Activated naive CD4-positive, alpha-beta T cell treated with anti-CD3 and anti-CD28 coated beads for 36 hours (primary cell): ENCODE measurements at regions not wholly inside any gene's neighbourhood (a gene's known extent, or its start where the extent isn't known, plus 50 kb on each side); places are given as distances from the start of the nearest gene placed in this dataset.
A peak's percentile ranks its signal among the peaks of the same experiment; 100 is the strongest.
"Not testable (repeated sequence)": the region's sequence is repeated elsewhere in the genome, so short reads cannot be mapped to it uniquely, and the experiment has no call there.

Experiments
- CTCF ChIA-PET: fragments of 350-600 bp; sonication (Branson Sonifier 250); formaldehyde crosslinking; loops from one replicate; lab custom pipeline; 2021; ENCODE audit warnings: antibody characterized with exemption; lab: Charles Lee
- DNase-seq: peaks from one replicate; pipeline ENCODE4 v3.0.0-alpha.2; 2020
- H3K27ac Mint-ChIP-seq: one replicate; pipeline ENCODE4 v1.8.0; 2021; ENCODE audit warnings: mild to moderate bottlenecking, mixed read lengths
- H3K27me3 Mint-ChIP-seq: one replicate; pipeline ENCODE4 v1.8.0; 2021; ENCODE audit warnings: low read depth, mixed read lengths
- H3K36me3 Mint-ChIP-seq: one replicate; pipeline ENCODE4 v1.8.0; 2021; ENCODE audit warnings: low read depth, mixed read lengths
- H3K4me1 Mint-ChIP-seq: one replicate; pipeline ENCODE4 v1.8.0; 2021; ENCODE audit warnings: low read depth, mixed read lengths
- H3K4me3 Mint-ChIP-seq: one replicate; pipeline ENCODE4 v1.8.0; 2021; ENCODE audit warnings: mild to moderate bottlenecking, moderate library complexity, mixed read lengths
- H3K9me3 Mint-ChIP-seq: one replicate; pipeline ENCODE4 v1.8.0; 2021; ENCODE audit warnings: mixed read lengths
- intact Hi-C: fragments of 100-400 bp; cut with micrococcal nuclease; formaldehyde crosslinking; loops from one replicate; pipeline ENCODE4 v1.15.1; 2023

GRCh38 chr6:139881728-139882211 is 507.3 kb upstream of the CITED2 start:
- peak; percentile 46 for DNase-seq
- no peak overlapping the region for H3K27ac Mint-ChIP-seq
- CTCF ChIA-PET, result interaction anchor here (0.6 to 1.6 kb wide), 3 partner anchors 23 to 369 kb away, joined by 3 to 4 read pairs (median 3); no protein-coding TSS in a partner anchor
- intact Hi-C loops, result loop anchor here (1.0 to 5.0 kb wide), 4 partner anchors 115 to 1681 kb away; partner anchors contain the start of gene CITED2
- H3K4me3 Mint-ChIP-seq, result no peak overlapping the region
- no peaks in the 10 kb centered on the region for H3K36me3 Mint-ChIP-seq
- H3K27me3 Mint-ChIP-seq, result no peaks in the 10 kb centered on the region
- H3K4me1 Mint-ChIP-seq, result peaks cover 4% of the 10 kb centered on the region
- no peaks in the 10 kb centered on the region for H3K9me3 Mint-ChIP-seq

- no peak for DNase-seq
- CTCF ChIA-PET, result interaction anchor here (0.6 to 1.6 kb wide), 4 partner anchors 24 to 368 kb away, joined by 3 to 4 read pairs (median 3); no protein-coding TSS in a partner anchor
- no peaks in the 10 kb centered on the region for H3K36me3 Mint-ChIP-seq
- intact Hi-C loops, result loop anchor here (1.0 to 5.0 kb wide), 4 partner anchors 115 to 1682 kb away; partner anchors contain the start of gene CITED2
- H3K4me3 Mint-ChIP-seq, result no peak overlapping the region
- no peak overlapping the region for H3K27ac Mint-ChIP-seq
- H3K9me3 Mint-ChIP-seq, result no peaks in the 10 kb centered on the region
- H3K27me3 Mint-ChIP-seq, result no peaks in the 10 kb centered on the region
- peaks cover 4% of the 10 kb centered on the region for H3K4me1 Mint-ChIP-seq
These were observed 506.8 kb upstream of the CITED2 start for GRCh38 chr6:139881236-139881635.

GRCh38 chr6:139879823-139880356 is 505.4 kb upstream of the CITED2 start:
- intact Hi-C loops, result loop anchor here (2.0 to 5.0 kb wide), 3 partner anchors 508 to 1683 kb away; partner anchors contain the start of gene CITED2
- Mint-ChIP-seq H3K4me1 (peaks cover 4% of the 10 kb centered on the region), H3K4me3 (no peak overlapping the region)

GRCh38 chr6:139879241-139879640 is 504.8 kb upstream of the CITED2 start:
- H3K9me3 Mint-ChIP-seq, H3K4me1 Mint-ChIP-seq, DNase-seq, intact Hi-C loops, CTCF ChIA-PET, H3K4me3 Mint-ChIP-seq, H3K27ac Mint-ChIP-seq, H3K27me3 Mint-ChIP-seq, H3K36me3 Mint-ChIP-seq: not testable (repeated sequence)

More at GRCh38 chr6:139879823-139880356, 505.4 kb upstream of the CITED2 start:
- CTCF ChIA-PET, result interaction anchor here (0.8 kb wide), 1 partner anchor 19 kb away, joined by 3 read pairs; no protein-coding TSS in a partner anchor
- Mint-ChIP-seq H3K27me3 (peaks cover 2% of the 10 kb centered on the region), H3K9me3 (no peaks in the 10 kb centered on the region), H3K36me3 (no peaks in the 10 kb centered on the region), H3K27ac (no peak overlapping the region)
- DNase-seq, result no peak

- Mint-ChIP-seq H3K4me3 (no peak overlapping the region), H3K36me3 (no peaks in the 10 kb centered on the region), H3K27me3 (peaks cover 2% of the 10 kb centered on the region), H3K4me1 (peaks cover 4% of the 10 kb centered on the region), H3K27ac (no peak overlapping the region), H3K9me3 (no peaks in the 10 kb centered on the region)
- no peak for DNase-seq
- intact Hi-C loops, result no loop called here
- CTCF ChIA-PET, result no interaction called here
These were observed 503.5 kb upstream of the CITED2 start for GRCh38 chr6:139877828-139878405.

- Mint-ChIP-seq H3K36me3 (no peaks in the 10 kb centered on the region), H3K4me1 (no peaks in the 10 kb centered on the region), H3K9me3 (no peaks in the 10 kb centered on the region), H3K27me3 (peaks cover 2% of the 10 kb centered on the region), H3K4me3 (no peak overlapping the region), H3K27ac (no peak overlapping the region)
- intact Hi-C loops, result no loop called here
- DNase-seq, result no peak
- CTCF ChIA-PET, result no interaction called here
These were observed 498.2 kb upstream of the CITED2 start for GRCh38 chr6:139872665-139873064.

- H3K4me3 Mint-ChIP-seq, result no peak overlapping the region
- CTCF ChIA-PET, result no interaction called here
- no peak for DNase-seq
- H3K4me1 Mint-ChIP-seq, result no peaks in the 10 kb centered on the region
- intact Hi-C loops, result no loop called here
- H3K27me3 Mint-ChIP-seq, result peaks cover 2% of the 10 kb centered on the region
- H3K36me3 Mint-ChIP-seq, result no peaks in the 10 kb centered on the region
- no peaks in the 10 kb centered on the region for H3K9me3 Mint-ChIP-seq
- no peak overlapping the region for H3K27ac Mint-ChIP-seq
These were observed 497.5 kb upstream of the CITED2 start for GRCh38 chr6:139871803-139872510.

- Mint-ChIP-seq H3K4me1 (no peaks in the 10 kb centered on the region), H3K9me3 (no peaks in the 10 kb centered on the region), H3K27me3 (peaks cover 2% of the 10 kb centered on the region), H3K27ac (no peak overlapping the region), H3K4me3 (no peak overlapping the region), H3K36me3 (no peaks in the 10 kb centered on the region)
- no peak for DNase-seq
- CTCF ChIA-PET, result no interaction called here
- intact Hi-C loops, result no loop called here
These were observed 496.8 kb upstream of the CITED2 start for GRCh38 chr6:139871165-139871710.

GRCh38 chr6:139868576-139868975 is 494.1 kb upstream of the CITED2 start:
- DNase-seq, result no peak
- H3K9me3 Mint-ChIP-seq, result no peaks in the 10 kb centered on the region
- H3K36me3 Mint-ChIP-seq, result no peaks in the 10 kb centered on the region
- H3K4me1 Mint-ChIP-seq, result no peaks in the 10 kb centered on the region
- intact Hi-C loops, result no loop called here
- H3K27ac Mint-ChIP-seq, result no peak overlapping the region
- H3K4me3 Mint-ChIP-seq, result no peak overlapping the region
- CTCF ChIA-PET, result no interaction called here
- H3K27me3 Mint-ChIP-seq, result no peaks in the 10 kb centered on the region

GRCh38 chr6:139863964-139864363 is 489.5 kb upstream of the CITED2 start:
- no peak for DNase-seq
- CTCF ChIA-PET, result interaction anchor here (1.6 kb wide), 1 partner anchor 9 kb away, joined by 5 read pairs; no protein-coding TSS in a partner anchor
- no peak overlapping the region for H3K4me3 Mint-ChIP-seq
- peaks cover 2% of the 10 kb centered on the region for H3K27me3 Mint-ChIP-seq
- intact Hi-C loops, result no loop called here
- no peaks in the 10 kb centered on the region for H3K9me3 Mint-ChIP-seq
- H3K36me3 Mint-ChIP-seq, result no peaks in the 10 kb centered on the region
- H3K27ac Mint-ChIP-seq, result no peak overlapping the region
- no peaks in the 10 kb centered on the region for H3K4me1 Mint-ChIP-seq

GRCh38 chr6:139863346-139863745 is 488.9 kb upstream of the CITED2 start:
- Mint-ChIP-seq H3K36me3 (no peaks in the 10 kb centered on the region), H3K27ac (no peak overlapping the region), H3K4me3 (no peak overlapping the region), H3K27me3 (peaks cover 2% of the 10 kb centered on the region), H3K9me3 (no peaks in the 10 kb centered on the region), H3K4me1 (no peaks in the 10 kb centered on the region)
- intact Hi-C loops, result no loop called here
- no peak for DNase-seq
- CTCF ChIA-PET, result interaction anchor here (0.6 to 1.6 kb wide), 2 partner anchors 9 to 107 kb away, joined by 4 to 5 read pairs; no protein-coding TSS in a partner anchor

- CTCF ChIA-PET, result no interaction called here
- H3K36me3 Mint-ChIP-seq, result no peaks in the 10 kb centered on the region
These were observed 487.9 kb upstream of the CITED2 start for GRCh38 chr6:139862311-139862710.

More at GRCh38 chr6:139862311-139862710, 487.9 kb upstream of the CITED2 start:
- Mint-ChIP-seq H3K27ac (no peak overlapping the region), H3K4me1 (no peaks in the 10 kb centered on the region), H3K27me3 (peaks cover 2% of the 10 kb centered on the region), H3K9me3 (no peaks in the 10 kb centered on the region), H3K4me3 (no peak overlapping the region)
- DNase-seq, result no peak
- intact Hi-C loops, result no loop called here
